Suppressor macrophage treated with lipopolysaccharide for 1 hour (primary cell): ENCODE measurements at regions not wholly inside any gene's neighbourhood (a gene's known extent, or its start where the extent isn't known, plus 50 kb on each side); places are given as distances from the start of the nearest gene placed in this dataset.

Source experiments
- DNase-seq, 3 donors: peaks; one replicate each; pipeline ENCODE4 v3.0.0-alpha.2; 2020 to 2022

DNA sequence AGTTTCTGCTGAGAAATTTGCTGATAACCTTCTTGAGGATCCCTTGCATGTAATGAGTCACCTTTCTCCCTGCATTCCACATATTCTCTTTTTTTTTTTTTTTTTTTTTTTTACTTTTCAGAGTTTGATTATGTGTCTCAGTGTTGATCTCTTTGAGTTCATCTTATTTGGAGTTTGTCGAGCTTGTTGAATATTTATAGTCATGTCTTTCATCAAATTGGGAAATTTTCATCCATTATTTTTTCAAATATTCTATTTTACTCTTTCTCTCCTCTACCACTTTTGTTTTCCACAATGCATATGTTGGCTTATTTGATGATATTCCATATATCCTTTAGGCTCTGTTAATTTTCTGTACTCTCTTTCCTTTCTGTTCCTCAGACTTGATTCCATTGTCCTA, 136.1 kb downstream of the MAD2L1 start:
- DNase-seq: no peak

DNA sequence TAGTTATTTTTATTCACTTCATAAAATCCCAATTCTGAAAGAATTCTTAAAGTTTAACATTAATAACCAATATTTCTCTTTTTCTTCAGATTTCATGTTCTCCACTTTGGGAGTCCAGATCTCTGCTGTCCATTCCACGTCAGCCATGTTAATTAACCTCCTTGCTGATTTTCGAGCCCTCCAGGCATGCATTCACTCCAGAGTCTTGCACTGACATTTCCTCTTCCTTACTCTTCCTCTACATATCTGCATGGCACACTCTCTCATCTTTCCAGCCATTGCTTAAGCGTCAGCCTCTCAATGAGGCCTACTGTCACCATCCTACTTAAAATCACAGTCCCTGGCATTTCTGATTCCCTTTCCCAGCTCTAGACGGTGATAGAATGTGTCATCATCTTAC, 144.8 kb downstream of the MAD2L1 start:
- DNase-seq: no peak

DNA sequence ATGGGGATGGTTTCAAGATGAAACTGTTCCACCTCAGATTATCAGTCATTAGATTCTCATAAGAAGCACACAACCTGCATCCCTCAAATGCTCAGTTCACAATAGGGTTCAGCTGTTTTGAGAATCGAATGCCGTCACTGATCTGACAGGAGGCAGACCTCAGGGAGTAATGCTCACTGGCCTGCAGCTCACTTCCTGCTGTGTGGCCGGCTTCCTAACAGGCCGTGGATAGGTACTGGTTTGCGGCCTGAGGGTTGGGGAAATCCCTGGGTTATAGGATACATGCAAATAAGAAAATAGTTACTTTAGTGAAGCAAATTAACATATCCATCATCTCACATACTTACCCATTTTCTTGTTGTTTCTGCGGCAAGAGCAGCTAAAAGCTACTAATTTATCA, 160.4 kb downstream of the MAD2L1 start:
- no peak for DNase-seq

DNA sequence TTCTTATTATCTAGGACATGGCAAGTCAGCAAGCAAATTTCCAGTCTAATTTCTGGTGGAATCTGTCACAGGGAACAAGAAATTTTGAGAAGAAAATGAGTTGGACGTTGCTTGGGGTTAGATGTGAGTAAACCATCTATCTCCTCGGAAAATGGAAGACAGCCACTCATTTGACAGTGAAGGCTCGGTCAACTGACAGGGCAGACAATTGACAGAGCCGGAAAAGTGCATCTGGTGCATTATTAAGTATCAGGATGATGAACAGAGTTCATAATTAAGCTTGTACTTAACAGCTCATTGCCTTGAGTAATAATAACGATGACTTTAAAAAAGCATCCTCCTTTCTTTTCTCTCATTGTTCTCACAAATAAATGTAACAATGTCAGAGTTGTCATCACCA, 168.4 kb downstream of the MAD2L1 start:
- DNase-seq: no peak

DNA sequence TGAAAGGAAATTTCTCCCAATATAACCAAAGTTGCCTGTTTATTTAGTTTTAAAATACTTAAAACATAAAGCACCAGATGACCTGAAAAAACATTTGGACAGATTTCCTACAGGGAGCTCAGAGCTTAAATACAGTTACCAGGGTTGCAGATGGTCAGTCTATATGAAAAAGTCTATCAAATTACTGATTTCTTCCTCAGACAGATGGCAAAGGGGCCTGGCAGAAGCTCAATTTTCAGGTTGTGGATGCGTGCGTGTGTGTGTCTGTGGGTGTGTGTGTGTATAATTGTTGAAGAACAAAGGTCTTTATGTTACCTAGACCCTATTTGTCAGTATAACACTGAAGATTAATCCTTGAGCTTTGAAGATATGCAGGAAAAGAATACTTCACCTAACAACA, 169.4 kb downstream of the MAD2L1 start:
- DNase-seq: no peak

DNA sequence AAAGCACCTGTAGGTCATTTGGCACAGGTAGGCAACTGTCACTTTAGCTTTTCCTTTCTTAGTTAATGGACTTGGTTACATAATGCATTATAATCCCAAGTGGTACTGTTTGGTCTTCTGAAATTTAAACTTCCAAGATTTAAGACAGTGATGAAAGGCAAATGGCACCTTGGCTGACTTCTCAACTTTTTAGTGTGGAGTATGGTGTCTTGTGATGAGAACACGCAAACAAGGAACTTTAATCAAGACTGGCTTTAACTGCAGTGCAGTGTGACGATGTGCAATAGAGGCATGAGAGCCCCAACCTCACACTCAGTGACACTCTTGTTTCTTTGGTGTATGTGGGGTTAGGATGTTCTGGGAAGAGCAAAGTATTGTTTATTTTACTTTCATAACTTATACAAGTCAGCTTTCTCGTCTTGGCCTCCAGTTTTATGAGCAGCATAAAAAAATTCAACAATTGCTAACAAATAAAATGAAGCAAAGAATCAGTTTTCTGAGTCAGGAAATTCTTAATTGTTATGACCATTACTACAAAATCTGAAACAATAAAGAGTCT, 171.9 kb downstream of the MAD2L1 start:
- no peak for DNase-seq

DNA sequence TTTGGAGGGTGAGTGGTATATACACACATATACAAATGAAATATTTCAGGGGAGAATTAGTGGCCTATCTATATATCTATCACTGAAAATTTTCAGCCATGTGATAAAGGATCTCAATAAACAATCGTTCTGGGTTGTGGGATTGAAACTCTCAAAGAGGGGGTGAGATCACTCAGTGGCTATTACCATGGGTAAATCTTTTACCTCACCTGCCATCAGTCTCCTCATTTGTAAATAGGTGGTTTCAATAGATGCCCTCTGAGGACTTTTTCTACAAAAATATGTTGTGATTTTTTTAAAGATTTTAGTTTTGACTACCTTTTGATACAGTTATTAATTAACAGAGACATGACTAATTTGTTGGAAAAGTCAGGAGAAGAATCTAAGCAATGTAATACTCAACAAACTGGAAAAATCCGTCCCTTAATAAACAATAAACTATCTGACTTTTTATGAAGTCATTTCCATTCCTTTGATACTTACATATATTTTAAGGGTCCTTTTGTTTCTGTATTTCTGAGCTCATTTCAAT, 192.8 kb downstream of the MAD2L1 start:
- no peak for DNase-seq

DNA sequence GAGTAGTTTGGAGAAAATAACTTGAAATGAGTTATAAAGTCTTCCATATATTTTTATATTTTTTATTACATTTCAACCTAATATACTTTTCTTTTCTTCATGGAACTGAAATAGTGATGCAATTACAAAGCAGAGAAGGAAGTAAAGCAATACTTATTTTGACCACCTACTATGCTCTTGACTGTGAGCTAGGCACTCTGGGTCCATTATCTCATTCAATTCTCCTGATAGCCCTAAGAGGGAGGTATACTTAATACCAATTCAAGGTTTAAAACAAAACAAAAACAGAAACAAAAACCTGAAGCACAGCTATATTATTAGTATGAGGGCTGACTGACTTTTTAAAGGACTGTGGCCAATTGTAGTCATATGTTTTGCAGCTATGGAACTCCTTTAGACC, 193.5 kb downstream of the MAD2L1 start:
- no peak for DNase-seq

DNA sequence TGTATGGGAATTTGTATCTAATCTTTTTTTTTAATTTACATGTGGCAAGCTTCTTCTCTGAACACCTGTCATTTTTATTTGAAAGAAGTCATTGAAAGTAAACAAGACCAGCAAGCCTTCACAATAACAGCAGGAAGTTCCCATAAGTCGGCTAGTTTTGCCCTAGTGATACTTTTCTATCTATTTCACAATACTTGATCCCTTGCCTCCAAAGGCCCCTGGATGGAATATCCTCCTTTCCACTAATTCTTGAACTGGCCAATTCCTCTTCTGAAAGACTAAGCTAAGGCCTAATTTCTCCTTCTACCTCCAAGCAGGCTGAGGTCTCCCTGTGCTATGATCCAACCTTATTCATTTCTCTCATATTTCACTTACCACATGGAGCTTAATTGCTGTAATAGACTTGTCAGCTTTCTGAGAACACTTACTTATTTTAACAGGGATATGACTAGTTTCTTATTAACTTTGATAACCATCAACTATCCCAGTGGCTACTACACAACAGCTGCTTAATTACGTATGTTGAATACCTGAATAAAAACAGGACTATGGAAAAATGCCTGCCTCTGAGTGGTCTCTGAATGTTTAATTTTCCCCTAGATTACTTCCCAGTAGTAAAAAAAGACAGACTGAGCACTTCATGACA, 194.2 kb downstream of the MAD2L1 start:
- no peak for DNase-seq

DNA sequence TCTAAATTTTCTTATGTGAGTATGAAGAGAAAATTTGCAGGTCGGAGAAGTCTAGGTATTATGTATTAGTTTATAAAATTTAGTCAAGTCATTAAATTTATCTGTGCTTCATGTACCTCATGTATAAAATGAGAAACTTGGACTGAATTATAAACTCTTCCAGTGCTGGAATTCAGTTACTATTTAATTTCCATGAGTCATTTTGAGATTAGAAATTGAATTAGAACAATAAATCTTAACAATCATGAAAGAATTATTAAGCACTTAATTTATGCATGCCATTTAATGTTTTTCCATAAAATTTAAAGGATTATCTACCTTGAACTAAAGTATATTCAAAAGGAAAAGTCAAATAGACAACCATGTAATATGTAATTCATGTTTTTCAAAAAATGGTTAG, 195.8 kb downstream of the MAD2L1 start:
- DNase-seq: no peak

DNA sequence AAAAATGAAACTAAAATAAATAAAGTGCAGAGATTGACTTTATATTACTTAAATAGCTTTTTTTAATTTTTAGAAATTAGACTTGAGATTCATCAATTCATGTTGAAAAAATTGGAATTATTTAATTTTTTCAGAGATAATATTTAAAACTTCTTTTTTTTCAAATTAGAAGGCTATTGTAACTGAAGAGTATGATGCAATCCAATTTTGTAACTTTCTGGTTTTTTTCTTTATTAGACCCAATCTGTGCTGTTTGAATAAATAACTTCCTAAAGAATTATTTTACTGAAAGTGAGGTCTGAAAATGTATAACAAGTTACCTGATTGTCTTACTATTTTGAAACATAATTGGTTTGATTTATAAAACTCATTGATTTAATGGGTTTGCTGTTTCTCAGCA, 200.9 kb downstream of the MAD2L1 start:
- no peak for DNase-seq

DNA sequence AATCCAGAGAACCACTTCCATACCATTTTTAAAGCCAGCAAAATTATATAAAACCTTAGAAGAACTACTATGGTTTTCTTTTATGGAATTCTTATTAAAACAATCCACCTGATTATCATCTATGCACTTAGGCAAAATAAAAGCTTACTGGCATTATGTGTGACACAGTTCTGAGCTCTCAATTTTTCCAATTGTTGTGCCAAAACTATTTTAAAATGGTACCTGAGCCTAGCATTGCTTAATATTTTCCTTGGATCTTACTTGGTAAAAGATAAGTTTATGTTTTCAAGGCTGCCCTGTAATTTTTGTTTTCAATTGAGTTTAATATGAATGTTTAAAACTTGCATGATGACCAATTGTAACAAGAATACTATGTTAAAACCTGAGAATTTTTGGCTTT, 201.3 kb downstream of the MAD2L1 start:
- no peak for DNase-seq

DNA sequence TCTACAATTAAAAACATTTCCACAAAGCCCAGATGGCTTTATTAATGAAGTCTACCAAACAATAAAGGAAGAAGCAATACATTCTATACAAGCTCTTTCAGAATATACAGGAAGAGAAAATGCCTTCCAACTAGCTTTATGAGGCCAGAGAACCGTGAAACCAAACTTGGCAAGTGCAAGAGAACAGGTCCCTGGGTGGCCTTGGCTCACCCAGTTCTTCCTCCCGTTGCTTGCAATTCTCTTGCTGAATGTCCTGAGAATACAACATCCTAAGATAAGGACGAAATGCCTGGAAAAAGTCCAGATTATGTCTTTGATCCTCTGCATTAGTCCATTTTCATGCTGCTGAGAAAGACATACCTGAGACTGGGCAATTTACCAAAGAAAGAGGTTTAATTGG, 204.9 kb downstream of the MAD2L1 start:
- no peak for DNase-seq

DNA sequence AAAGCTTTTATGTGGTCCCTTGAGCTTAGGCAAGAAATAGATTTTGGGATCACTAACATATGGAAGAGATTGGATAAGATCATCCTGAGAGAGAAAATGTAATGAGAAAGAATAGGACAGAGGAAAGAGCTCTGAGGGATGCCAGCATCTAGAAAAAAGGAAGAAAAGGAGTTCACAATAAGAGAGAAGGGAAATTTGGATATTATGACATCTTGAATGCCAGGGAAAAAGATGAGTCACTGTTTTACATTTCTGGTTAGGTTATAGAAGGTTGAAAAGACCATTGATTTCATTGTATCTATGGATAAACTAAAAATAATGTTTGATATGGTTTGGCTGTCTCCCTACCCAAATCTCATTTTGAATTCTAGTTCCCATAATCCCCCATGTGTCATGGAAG, 208.5 kb downstream of the MAD2L1 start:
- peak in 2 of 3 donors; percentile 12 to 20 for DNase-seq

DNA sequence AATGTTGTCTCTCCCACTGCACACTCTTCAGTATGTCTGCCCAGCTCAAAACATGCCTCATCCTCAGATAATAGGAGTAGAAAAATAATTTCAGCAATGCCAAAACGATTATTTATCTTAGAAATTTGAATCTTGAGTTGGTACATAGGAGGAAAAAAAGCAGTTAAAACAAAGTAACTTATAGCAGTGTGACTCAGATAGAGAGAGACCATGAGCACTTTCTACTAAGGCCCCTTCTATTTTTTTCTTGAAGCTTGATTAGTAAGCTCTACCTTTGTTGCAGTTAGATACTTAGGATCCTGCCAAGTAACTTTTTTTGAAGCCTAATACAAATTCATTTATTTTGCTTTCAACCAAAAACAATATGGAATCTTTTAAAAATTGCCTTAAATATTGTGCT, 212.3 kb downstream of the MAD2L1 start:
- no peak for DNase-seq

DNA sequence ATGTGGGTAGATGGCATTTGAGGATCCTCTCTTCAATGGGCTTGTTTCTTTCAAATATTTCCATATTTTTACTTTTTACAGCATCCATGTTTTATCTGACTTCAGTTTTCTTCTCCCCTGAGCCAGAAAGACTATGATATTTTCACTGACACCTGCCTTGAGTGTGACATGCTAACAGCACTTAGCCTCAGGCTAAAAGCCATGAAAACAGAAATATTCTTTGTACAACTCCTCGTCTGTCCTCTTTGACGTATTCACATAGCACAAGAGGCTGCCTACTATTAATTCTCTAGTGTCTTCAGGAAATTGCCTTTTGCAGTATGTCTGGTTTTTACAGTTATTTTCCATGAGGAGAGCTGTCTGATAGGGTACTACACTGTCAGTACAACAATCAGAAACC, 215.0 kb downstream of the MAD2L1 start:
- no peak for DNase-seq

DNA sequence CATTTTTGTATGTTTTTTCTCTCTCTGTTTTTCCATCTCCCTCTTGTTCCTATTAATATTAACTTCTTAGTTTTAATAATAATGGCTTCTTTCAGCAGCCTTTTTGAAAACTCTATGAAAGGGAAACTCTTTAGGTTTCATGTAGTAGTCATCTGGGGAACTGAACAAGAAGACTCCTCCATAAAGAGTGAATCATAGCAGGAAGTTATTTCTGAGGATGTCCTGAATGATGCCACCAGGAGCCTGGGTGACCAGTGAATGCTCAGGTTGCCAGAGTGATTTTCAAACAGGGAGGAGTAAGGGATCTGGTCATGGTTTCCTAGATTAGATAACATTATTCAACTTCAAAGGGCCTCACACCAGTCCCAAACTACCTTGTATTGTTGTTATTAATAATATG, 212.8 kb upstream of the PDE5A start:
- no peak for DNase-seq

DNA sequence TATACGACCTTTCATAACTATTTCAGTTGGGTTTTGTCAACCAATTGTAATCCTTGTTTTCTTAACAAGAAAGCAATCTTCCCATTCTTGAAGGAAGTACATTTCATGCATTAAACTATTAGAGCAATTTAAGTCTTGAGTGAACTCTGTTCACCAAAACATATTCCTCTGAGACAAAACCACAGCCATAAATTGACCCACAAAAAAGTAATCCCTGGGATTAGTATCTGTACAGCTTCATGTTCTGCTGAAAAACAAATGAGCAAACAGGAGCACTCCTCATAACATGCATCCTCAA, 207.0 kb upstream of the PDE5A start:
- DNase-seq: no peak

DNA sequence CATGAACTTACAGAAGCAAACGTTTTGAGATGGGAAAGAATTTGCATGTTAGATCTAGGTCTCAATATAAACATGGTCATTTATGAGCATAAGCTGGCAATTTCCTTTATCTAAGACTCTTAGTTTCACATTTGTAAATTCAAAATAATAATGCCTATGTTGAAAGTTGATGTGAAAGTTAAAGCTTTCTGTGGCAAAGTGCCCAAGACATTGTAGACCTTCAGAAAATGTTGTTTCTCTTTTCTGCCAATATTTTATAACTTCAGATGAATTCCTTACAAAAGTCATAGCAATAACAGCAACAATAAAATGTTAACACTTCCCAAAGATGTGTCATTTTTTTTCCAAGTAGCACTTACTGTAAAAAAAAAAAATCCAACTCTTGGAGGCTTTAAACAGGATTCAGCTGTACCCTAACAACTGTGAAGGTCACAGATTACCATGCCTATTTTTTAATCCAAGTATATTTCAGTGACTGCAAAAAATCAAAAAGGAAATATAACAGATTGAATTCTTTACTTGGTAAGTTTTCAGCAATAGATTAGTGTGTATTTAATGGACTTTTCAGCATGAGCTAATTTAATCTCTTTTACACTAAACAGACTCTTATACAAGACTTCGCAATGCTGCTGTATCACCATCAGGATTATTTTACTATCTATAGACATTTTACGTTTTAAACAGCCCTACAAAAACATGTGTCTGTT, 206.5 kb upstream of the PDE5A start:
- DNase-seq: no peak

DNA sequence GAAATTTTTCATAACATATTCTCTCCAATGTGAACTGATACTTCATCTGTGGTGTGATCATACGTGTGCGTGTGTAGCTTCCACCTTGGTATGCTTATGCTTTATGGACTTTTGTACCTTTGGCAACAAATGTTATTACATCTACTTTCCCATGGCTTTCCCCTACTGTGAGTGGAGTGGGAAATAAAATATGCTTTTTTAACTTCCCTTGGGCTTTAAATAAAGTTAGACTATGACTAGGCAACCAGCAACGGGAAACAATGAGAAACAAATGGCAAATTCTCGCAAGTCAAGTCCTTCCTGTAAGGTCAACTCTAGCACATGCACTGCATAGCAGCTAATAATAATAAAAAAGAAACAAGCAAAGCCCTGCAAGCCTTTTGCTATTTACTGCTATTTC, 205.0 kb upstream of the PDE5A start:
- no peak for DNase-seq

DNA sequence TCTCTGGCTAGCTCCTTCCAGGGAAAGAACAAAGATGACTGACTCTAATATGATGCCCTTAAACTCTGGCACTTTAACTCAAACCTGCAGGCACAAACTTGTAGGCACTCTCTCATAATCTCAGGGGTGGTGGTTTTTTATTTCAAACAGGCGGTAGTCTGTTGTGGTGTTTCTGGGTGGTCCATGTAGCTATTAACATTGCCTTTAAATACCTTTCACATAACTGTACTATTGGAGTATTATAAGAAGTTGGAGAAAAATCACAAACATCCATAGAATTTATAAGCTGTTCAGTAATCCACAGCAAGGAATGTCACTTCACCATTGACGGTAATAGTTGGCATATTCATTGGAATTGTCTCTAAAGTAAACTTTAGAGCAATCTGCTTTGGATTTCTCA, 204.2 kb upstream of the PDE5A start:
- no peak for DNase-seq

DNA sequence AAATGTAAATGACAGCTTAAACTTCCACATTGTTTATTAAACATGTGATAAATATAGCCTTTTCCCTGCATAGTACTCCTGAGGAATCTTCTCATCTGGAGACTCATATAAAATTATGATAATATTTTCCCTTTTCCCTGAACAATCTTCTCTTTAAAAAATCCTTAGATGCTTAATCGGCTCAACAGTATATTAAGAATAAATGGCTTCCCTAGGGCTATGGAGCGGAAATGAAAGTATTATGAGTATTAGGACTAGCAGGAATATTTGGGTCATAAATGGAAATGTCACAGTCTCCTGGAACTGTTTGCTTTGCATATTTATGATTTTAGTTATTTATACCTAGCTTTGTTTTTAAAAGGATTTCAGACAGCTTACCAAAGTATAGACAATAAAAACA, 200.7 kb upstream of the PDE5A start:
- DNase-seq: no peak

DNA sequence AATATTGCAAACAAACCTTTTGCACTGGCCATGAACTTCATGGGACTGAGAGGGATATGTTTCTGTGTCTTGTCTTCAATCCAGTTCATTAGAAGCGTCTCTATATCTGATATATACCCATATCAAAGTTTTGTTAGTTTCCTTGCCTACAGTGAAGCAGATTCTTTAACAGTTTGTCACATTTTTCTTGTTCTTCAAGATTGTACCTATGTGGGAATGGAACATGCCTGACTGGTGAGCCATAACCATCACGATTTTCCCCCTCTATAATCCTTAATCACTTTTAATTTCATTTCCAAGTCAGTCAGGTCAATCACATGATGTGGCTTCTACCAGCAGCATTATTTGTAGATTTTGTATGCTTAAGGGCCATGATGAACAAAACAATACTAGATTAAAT, 197.1 kb upstream of the PDE5A start:
- no peak for DNase-seq

DNA sequence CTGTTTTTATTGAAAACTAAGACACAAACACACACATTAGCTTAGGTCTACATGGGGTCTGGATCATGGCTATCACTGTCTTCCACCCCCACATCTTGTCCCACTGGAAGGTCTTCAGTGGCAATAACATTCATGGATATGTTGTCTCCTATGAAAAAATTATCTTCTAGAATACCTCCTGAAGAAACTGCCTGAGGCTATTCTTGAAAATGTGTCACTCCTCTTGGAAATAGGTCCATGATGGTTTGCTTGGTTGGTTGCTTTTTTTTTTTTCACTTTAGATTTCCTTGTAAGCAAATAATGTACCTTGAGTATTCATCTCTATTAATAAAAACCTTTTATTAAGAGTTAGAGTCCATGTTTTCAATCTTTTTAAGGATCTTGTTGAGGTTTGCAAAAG, 195.3 kb upstream of the PDE5A start:
- DNase-seq: no peak

DNA sequence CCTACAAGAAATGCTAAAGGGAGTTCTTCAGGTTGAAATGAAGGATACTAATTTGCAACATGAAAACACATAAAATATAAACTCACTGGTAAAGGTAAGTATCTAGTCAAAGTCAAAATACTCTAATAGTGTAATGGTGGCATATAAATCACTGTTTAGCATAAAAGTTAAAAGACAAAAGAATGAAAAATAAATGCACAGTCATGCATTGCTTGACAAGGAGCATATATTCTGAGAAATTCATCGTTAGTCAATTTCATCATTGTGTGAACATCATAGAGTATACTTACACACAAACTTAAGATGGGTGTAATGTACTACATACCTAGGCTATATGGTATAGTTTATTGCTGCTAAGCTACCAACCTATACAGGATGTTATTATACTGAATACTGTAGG, 194.4 kb upstream of the PDE5A start:
- DNase-seq: no peak
